ENCODE measurements at regions not wholly inside any gene's neighbourhood (a gene's known extent, or its start where the extent isn't known, plus 50 kb on each side); places are given as distances from the start of the nearest gene placed in this dataset.

GRCh38 chr2:120511947-120512710, 166.2 kb downstream of the INHBB start:
- TF ChIP-seq CTCF (IDR thresholded peaks at IDR 0.05; ENCODE audit: insufficient read depth, low read depth, low read length) (no peak), EZH2 (IDR thresholded peaks at IDR 0.05; ENCODE audit: insufficient read depth, low read length) (no peak)

Measured in astrocyte (in vitro differentiated cells and primary cell).